GF-D8 (cell line): ENCODE measurements at regions not wholly inside any gene's neighbourhood (a gene's known extent, or its start where the extent isn't known, plus 50 kb on each side); places are given as distances from the start of the nearest gene placed in this dataset.

Experiments used
- DNase-seq: peaks from one replicate; lab custom pipeline; 2025; lab: John Stamatoyannopoulos, UW

GRCh38 chr10:44326474-44327030, 58.3 kb downstream of the CXCL12 start:
- no peak for DNase-seq

GRCh38 chr10:44325596-44326307, 59.1 kb downstream of the CXCL12 start:
- DNase-seq: no peak

DNA sequence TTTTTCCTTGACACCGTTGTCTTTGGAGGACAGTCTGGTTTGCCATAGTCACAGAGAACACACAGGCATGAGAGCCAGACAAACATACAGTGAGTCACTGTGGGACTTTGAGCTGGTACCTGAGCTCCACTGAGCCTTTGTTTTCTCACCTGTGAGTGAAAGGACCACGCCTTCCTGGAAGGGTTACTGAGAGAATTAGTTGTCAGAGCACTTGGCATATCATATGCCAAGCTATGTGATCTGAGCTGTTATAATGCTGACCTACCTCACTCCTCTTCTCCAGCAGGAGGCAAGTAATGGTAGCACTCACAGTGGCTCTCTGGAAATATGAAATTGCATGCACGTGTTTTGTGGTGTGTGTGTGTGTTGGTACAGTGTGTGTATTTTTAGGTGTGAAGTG, 59.7 kb downstream of the CXCL12 start:
- DNase-seq: no peak

GRCh38 chr10:44323838-44324237, 61.1 kb downstream of the CXCL12 start:
- no peak for DNase-seq

DNA sequence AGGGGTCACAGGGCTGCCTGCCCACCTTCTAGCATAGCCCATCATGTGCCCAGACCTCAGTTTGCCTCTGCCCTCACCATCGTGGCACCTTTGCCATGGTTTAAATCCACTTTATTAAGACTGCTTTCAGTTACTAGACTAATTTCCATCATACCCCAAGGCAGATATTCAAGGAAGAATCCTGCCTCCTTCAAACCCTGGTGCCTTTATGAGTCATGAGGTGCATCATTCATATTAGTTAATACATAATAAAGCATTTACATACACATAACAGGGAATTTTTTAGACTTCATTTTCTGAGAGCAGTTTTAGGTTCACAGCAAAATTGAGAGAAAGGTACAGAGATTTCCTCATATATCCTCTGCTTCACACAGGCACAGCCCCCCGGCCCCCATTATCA, 62.8 kb downstream of the CXCL12 start:
- no peak for DNase-seq

GRCh38 chr10:44320756-44321155, 64.1 kb downstream of the CXCL12 start:
- no peak for DNase-seq

DNA sequence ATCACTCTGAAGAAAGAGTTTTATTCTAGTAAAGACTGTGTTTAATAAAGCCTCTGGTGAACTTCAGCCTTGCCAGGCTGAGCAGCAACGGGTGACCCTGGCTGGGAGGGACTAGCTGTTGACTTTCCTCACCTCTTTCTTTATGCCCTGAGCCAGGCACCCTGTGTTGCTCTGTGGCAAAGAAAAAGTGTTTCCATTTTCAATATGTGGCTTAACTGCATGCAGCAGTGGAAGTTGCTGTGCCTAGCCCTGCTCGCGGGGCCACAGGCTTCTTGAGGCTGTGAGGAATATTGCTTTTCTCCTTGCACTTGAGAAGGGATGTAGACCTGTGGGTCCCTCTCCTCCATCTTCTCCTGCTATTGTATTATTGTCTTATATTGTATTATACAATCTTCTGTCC, 67.0 kb downstream of the CXCL12 start:
- DNase-seq: no peak

DNA sequence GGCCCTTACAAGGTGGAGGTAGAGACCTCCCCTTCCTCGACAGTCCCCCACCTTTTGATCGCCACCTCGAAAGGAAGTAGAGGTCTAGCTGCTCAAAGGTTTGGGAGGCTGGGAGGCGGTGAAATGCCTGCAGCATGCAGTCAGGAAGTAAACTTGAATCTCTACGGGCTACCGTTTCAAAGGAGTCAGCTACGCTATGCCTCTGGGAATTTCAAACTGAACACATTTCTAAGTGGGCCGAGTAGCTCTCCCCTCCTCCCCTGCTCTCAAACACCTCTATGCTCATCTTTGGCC, 68.0 kb downstream of the CXCL12 start:
- no peak for DNase-seq

- DNase-seq: no peak
These were observed 68.5 kb downstream of the CXCL12 start for GRCh38 chr10:44316187-44316921.

DNA sequence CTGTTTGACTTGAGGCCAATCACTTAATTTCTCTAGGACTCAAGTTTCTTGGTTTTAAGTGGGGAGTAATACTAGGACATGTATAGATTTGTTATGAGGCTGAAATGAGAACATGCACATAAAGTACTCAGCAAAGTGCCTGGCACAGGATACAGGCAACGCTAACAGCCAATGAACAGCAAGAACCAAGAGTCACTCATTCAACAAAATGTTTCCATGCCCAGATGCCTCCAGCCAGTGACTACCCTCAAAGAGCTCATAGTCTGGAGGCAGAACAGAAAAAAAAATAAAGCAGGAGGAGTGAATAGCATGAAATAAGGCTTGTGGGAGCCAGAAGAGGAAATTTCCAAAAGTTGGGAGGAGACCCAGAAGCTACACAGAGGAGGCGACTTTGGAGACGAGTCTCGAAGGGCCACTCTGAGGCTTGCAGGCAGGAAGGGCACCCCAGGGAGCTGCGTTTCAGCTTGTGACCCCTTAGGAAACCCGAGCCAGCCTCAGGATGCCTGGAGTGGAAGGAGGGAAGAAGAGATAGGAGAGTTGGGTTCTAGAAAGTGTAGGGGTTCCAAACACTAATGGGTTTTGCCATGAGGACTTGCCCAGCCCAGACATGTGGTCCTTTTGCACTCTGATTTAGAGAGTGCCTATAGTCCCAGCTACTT, 70.0 kb downstream of the CXCL12 start:
- DNase-seq: no peak

- DNase-seq: no peak
These were observed 71.1 kb downstream of the CXCL12 start for GRCh38 chr10:44313761-44314165.

DNA sequence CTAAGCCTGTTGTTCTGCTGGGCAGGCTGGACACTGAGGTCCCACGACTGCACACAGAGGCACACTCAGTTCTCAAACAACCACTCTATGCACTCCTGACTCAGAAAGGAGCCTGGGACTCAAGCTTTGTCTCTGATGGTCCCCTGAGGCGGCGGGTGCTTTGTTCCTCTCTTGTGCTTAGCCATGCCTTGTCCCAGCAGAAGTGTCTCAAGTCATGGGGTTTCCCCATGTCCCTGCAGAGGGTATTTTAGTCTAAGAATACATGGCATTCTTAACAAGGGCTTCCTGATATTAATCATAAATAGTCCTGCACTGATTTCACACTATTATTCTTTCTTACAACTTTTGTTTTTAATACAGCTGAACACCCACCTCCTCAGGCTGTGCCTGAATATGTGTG, 72.5 kb downstream of the CXCL12 start:
- DNase-seq: no peak

GRCh38 chr10:44311563-44312051, 73.3 kb downstream of the CXCL12 start:
- no peak for DNase-seq

GRCh38 chr10:44310762-44311562, 73.9 kb downstream of the CXCL12 start:
- no peak for DNase-seq

DNA sequence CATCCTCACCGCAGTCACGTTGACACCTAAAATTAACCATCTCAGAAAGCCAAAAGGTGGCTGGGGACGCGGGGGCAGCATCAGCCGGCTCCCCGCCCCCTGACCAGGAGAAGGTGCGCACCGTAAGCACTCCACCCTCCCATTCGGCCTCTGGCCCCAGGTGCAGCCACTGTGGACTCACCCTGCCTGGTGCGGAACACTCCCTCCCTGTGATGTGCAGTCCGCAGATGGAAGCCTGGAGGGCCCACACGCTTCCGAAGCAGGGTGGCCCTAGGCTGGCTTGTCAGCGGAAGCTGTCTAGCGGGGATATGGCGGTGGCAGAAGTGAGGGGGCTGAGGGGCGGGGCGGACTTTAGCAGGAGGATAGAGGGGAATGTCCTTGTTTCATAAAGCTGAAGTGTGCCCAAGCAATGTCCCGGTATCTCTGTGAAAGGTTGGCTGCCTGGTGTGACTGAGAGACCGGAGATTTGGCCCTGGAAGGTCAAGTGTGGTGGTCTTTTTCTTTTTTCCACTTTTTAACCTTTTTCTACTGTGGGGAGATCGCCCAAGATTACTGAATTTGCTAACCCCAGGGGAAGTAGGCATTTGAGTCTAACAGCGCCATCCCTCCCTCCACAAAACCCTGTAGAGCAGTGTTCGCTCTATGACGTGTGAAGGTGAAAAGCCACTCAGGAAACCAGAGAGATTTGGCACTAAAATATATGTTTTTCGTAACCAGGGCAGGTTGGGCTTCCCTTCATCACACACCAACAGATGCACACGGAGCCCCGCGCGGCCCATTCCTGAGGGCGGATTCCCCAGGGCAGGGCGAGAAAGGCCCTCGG, 74.7 kb downstream of the CXCL12 start:
- DNase-seq: no peak

- DNase-seq: no peak
These were observed 75.5 kb downstream of the CXCL12 start for GRCh38 chr10:44309361-44309760.

DNA sequence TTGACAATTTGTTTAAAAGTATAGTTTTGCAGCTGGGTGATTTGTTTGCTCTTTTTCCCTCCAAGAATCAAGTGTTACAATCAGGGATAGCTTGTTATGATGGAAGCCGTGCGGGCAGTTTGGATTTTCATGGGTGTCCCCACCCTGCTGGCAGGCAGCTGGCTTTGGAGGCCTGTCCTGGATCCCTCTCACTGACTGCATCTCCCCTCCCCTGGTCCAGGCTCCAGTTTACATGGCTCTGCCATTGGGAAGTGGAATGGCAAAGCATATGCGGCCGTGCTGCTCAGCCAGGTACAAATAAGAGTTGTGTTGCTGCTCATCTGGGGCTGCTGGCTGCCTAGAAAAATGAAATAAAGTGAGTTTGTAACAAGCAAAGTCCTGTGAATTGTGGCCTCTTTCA, 76.0 kb downstream of the CXCL12 start:
- no peak for DNase-seq

DNA sequence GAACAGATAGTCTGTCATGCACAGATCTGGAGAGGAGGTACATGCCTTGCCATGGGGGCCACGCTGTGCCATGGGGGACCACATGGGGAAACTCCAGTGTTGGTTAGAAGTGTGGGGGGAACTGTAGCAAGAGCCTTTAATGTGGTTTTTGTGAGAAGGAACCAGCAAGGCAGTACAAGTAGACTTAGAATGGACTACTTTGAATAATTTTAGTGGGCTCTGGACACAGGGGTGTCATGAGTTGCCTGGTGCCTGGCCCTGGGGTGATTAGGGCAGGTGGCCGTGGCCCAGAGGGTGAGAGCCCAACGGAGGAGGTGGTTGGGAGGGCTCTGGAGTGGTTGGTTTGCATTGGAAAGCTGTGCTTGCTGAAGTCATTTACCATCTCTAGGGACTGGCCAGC, 77.2 kb downstream of the CXCL12 start:
- no peak for DNase-seq

GRCh38 chr10:44306762-44307161, 78.1 kb downstream of the CXCL12 start:
- DNase-seq: no peak

- DNase-seq: no peak
These were observed 78.7 kb downstream of the CXCL12 start for GRCh38 chr10:44306147-44306710.
